Smooth muscle cell (in vitro differentiated cells): ENCODE measurements at regions not wholly inside any gene's neighbourhood (a gene's known extent, or its start where the extent isn't known, plus 50 kb on each side); places are given as distances from the start of the nearest gene placed in this dataset.

Source experiments
- DNase-seq: peaks from one replicate; lab custom pipeline; 2025; ENCODE audit not compliant: unreplicated experiment; lab: John Stamatoyannopoulos, UW
- H2AFZ ChIP-seq: fragments of 200-600 bp; sonication (generic); 2 replicates; pipeline ENCODE4 v1.6.0; 2016; ENCODE audit warnings: antibody characterized with exemption, low read depth, mild to moderate bottlenecking
- H3F3A ChIP-seq: fragments of 200-600 bp; sonication (generic); 2 replicates; pipeline ENCODE4 v1.6.0; 2017; ENCODE audit warnings: antibody characterized with exemption, low read depth
- H3K27ac ChIP-seq: fragments of 200-600 bp; sonication (generic); 2 replicates; pipeline ENCODE4 v1.5.1; 2016; ENCODE audit warnings: low read depth, mild to moderate bottlenecking
- H3K27me3 ChIP-seq: fragments of 200-600 bp; sonication (generic); 2 replicates; pipeline ENCODE4 v1.6.1; 2016; ENCODE audit warnings: low read depth, mild to moderate bottlenecking
- H3K36me3 ChIP-seq: fragments of 200-600 bp; sonication (generic); 2 replicates; pipeline ENCODE4 v1.5.1; 2016; ENCODE audit warnings: low read depth
- H3K4me1 ChIP-seq: fragments of 200-600 bp; sonication (generic); 2 replicates; pipeline ENCODE4 v1.5.1; 2016; ENCODE audit warnings: low read depth
- H3K4me2 ChIP-seq: fragments of 200-600 bp; sonication (generic); 2 replicates; pipeline ENCODE4 v1.6.0; 2016; ENCODE audit warnings: mild to moderate bottlenecking
- H3K4me3 ChIP-seq: fragments of 200-600 bp; sonication (generic); 2 replicates; pipeline ENCODE4 v1.5.1; 2016; ENCODE audit warnings: mild to moderate bottlenecking
- H3K79me2 ChIP-seq: fragments of 200-600 bp; sonication (generic); 2 replicates; pipeline ENCODE4 v1.6.0; 2016; ENCODE audit warnings: low read depth, mild to moderate bottlenecking
- H3K9ac ChIP-seq: fragments of 200-600 bp; sonication (generic); 2 replicates; pipeline ENCODE4 v1.6.0; 2016; ENCODE audit warnings: low read depth
- H3K9me3 ChIP-seq: fragments of 200-600 bp; sonication (generic); replicated peaks from 2 replicates; pipeline ENCODE4 v1.5.1; 2016; ENCODE audit warnings: low read depth
- H4K20me1 ChIP-seq: fragments of 200-600 bp; sonication (generic); 2 replicates; pipeline ENCODE4 v1.6.0; 2016; ENCODE audit warnings: low read depth
- CTCF ChIP-seq: fragments of 200-600 bp; sonication (generic); IDR thresholded peaks from 2 replicates; pipeline ENCODE4 v1.5.1; 2017; ENCODE audit warnings: borderline replicate concordance, mild to moderate bottlenecking, antibody characterized with exemption; ENCODE audit not compliant: insufficient read depth, poor library complexity, severe bottlenecking
- WGBS: methylation state at CpG from one replicate; pipeline ENCODE4 v1.1.7; 2016; ENCODE audit warnings: low lambda C conversion rate; 5-methylcytosine and 5-hydroxymethylcytosine counted together

GRCh38 chr9:70474413-70474812 is 60.0 kb upstream of the KLF9 start:
- no peak overlapping the region for H2AFZ ChIP-seq
- H3F3A ChIP-seq, result no peaks in the 10 kb centered on the region
- H4K20me1 ChIP-seq, result no peaks in the 10 kb centered on the region
- no peak overlapping the region for H3K4me2 ChIP-seq
- no peak overlapping the region for H3K9ac ChIP-seq
- no peak for DNase-seq
- no peak overlapping the region for H3K4me3 ChIP-seq
- 79% methylated on average over 2 of the region's 2 CpGs for WGBS
- H3K27me3 ChIP-seq, result no peaks in the 10 kb centered on the region
- H3K36me3 ChIP-seq, result no peaks in the 10 kb centered on the region
- TF ChIP-seq CTCF, result no peak
- no peaks in the 10 kb centered on the region for H3K9me3 ChIP-seq
- no peak overlapping the region for H3K27ac ChIP-seq
- no peaks in the 10 kb centered on the region for H3K79me2 ChIP-seq
- H3K4me1 ChIP-seq, result peaks cover under 1% of the 10 kb centered on the region

GRCh38 chr9:70472268-70473249 is 58.1 kb upstream of the KLF9 start:
- no peak for TF ChIP-seq CTCF
- H2AFZ ChIP-seq, result no peak overlapping the region

GRCh38 chr9:70470050-70471015 is 55.9 kb upstream of the KLF9 start:
- DNase-seq, result no peak
- Histone ChIP-seq H3K27ac (no peak overlapping the region), H3K4me3 (no peak overlapping the region), H2AFZ (peak overlapping the region; percentile 15), H3K9me3 (no peaks in the 10 kb centered on the region), H3K79me2 (no peaks in the 10 kb centered on the region), H3F3A (no peaks in the 10 kb centered on the region), H3K9ac (no peak overlapping the region), H3K36me3 (no peaks in the 10 kb centered on the region), H3K27me3 (no peaks in the 10 kb centered on the region), H3K4me1 (no peaks in the 10 kb centered on the region), H4K20me1 (no peaks in the 10 kb centered on the region), H3K4me2 (no peak overlapping the region)
- WGBS, result 25% methylated on average over 9 of the region's 9 CpGs
- no peak for TF ChIP-seq CTCF

More at GRCh38 chr9:70472268-70473249, 58.1 kb upstream of the KLF9 start:
- Histone ChIP-seq H4K20me1 (no peaks in the 10 kb centered on the region), H3K36me3 (no peaks in the 10 kb centered on the region), H3K4me2 (no peak overlapping the region), H3K27ac (no peak overlapping the region), H3F3A (no peaks in the 10 kb centered on the region), H3K27me3 (no peaks in the 10 kb centered on the region), H3K9me3 (no peaks in the 10 kb centered on the region), H3K9ac (no peak overlapping the region), H3K4me3 (no peak overlapping the region), H3K79me2 (no peaks in the 10 kb centered on the region), H3K4me1 (no peaks in the 10 kb centered on the region)
- no peak for DNase-seq
- WGBS, result 81% methylated on average over 14 of the region's 14 CpGs
